ENCODE measurements at regions not wholly inside any gene's neighbourhood (a gene's known extent, or its start where the extent isn't known, plus 50 kb on each side); places are given as distances from the start of the nearest gene placed in this dataset.

- TF ChIP-seq EZH2 (IDR thresholded peaks at IDR 0.05; ENCODE audit: insufficient read depth, poor library complexity, severe bottlenecking) (no peak), EZH2phosphoT487 (IDR thresholded peaks at IDR 0.05; ENCODE audit: insufficient read depth, low read depth) (no peak)
Measured at GRCh38 chr1:65658122-65658521, 134.6 kb upstream of the PDE4B start.

Data from GM23248 (cell line).